Nephron (organoid): ENCODE measurements at regions not wholly inside any gene's neighbourhood (a gene's known extent, or its start where the extent isn't known, plus 50 kb on each side); places are given as distances from the start of the nearest gene placed in this dataset.

Experiments
- H3K27ac Mint-ChIP-seq, 3 experiments: 2 replicates each; pipeline ENCODE4 v1.8.0; 2020; ENCODE audit warnings: mixed read lengths in 3 of 3, mild to moderate bottlenecking in 2 of 3, moderate library complexity in 1 of 3
- H3K27me3 Mint-ChIP-seq: 2 replicates; pipeline ENCODE4 v1.8.0; 2021; ENCODE audit warnings: low read depth, mild to moderate bottlenecking, moderate library complexity, mixed read lengths
- H3K36me3 Mint-ChIP-seq: 2 replicates; pipeline ENCODE4 v1.8.0; 2020; ENCODE audit warnings: low read depth, mixed read lengths
- H3K4me1 Mint-ChIP-seq: 2 replicates; pipeline ENCODE4 v1.8.0; 2020; ENCODE audit warnings: mixed read lengths
- H3K4me3 Mint-ChIP-seq, 3 experiments: 2 replicates each; pipeline ENCODE4 v1.8.0; 2020; ENCODE audit warnings: mild to moderate bottlenecking in 3 of 3, mixed read lengths in 3 of 3, moderate library complexity in 2 of 3
- H3K9me3 Mint-ChIP-seq: 2 replicates; pipeline ENCODE4 v1.8.0; 2020; ENCODE audit warnings: mixed read lengths
- TF ChIP-seq, protein P1 (sequence below), 3 experiments: fragments of 200-600 bp; sonication (generic); IDR thresholded peaks; one replicate each; pipeline ENCODE4 v1.5.0; 2021; ENCODE audit warnings: antibody characterized with exemption in 3 of 3; ENCODE audit not compliant: unreplicated experiment in 3 of 3

GRCh38 chr3:28711293-28711692, 362.7 kb upstream of the AZI2 start:
- H3K4me1 Mint-ChIP-seq = no peaks in the 10 kb centered on the region
- no peak overlapping the region for H3K4me3 Mint-ChIP-seq
- no peaks in the 10 kb centered on the region for H3K27me3 Mint-ChIP-seq
- no peaks in the 10 kb centered on the region for H3K36me3 Mint-ChIP-seq
- no peak overlapping the region for H3K27ac Mint-ChIP-seq
- H3K9me3 Mint-ChIP-seq = no peaks in the 10 kb centered on the region
- TF ChIP-seq, protein P1, sequence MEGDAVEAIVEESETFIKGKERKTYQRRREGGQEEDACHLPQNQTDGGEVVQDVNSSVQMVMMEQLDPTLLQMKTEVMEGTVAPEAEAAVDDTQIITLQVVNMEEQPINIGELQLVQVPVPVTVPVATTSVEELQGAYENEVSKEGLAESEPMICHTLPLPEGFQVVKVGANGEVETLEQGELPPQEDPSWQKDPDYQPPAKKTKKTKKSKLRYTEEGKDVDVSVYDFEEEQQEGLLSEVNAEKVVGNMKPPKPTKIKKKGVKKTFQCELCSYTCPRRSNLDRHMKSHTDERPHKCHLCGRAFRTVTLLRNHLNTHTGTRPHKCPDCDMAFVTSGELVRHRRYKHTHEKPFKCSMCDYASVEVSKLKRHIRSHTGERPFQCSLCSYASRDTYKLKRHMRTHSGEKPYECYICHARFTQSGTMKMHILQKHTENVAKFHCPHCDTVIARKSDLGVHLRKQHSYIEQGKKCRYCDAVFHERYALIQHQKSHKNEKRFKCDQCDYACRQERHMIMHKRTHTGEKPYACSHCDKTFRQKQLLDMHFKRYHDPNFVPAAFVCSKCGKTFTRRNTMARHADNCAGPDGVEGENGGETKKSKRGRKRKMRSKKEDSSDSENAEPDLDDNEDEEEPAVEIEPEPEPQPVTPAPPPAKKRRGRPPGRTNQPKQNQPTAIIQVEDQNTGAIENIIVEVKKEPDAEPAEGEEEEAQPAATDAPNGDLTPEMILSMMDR (IDR thresholded peaks at IDR 0.05; ENCODE audit: unreplicated experiment in 3 of 3) = no peak

- no peak overlapping the region for H3K4me3 Mint-ChIP-seq
- H3K9me3 Mint-ChIP-seq = no peaks in the 10 kb centered on the region
- H3K27ac Mint-ChIP-seq = no peak overlapping the region
- H3K27me3 Mint-ChIP-seq = no peaks in the 10 kb centered on the region
- no peaks in the 10 kb centered on the region for H3K4me1 Mint-ChIP-seq
- no peaks in the 10 kb centered on the region for H3K36me3 Mint-ChIP-seq
- TF ChIP-seq, protein P1 (IDR thresholded peaks at IDR 0.05; ENCODE audit: unreplicated experiment in 3 of 3) = no peak
Observed at GRCh38 chr3:28716939-28717338, 368.3 kb upstream of the AZI2 start.

DNA sequence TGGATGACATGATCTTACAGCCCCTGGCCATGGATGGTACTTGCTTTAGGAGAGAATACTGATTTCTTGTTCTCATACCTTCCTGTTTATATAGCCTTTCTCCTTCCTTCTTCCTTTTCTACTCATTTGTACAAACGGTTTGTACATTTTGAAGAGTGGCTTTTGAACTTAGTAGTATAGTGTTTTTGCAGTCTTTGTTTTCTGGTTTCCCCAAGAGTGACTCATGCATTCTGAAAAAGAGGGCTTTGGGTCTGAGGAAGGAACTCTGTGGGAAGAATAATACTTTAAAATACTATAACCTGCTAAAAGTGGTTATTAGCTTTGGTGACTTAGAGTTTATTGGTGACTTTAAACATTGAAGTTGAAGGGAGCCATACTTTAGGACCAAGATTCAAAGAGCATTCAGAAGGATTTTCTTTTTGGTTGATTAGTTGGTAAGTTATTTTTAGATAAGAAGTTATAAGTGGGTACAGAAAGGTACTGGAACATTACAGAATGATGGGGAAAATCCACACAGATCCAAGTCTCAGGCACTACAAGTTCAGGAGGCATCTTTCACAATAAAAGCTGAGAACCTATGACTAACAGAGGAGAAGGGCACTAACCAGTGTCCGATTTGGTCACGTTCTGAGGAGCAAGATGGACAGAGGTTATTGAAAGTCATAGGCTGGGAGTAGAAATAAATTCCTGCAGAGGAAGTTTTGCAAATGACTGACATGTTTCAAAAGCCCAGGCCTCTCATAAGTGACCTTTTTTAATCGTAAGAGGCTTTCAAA, 369.6 kb upstream of the AZI2 start:
- H3K4me1 Mint-ChIP-seq = no peaks in the 10 kb centered on the region
- H3K9me3 Mint-ChIP-seq = no peaks in the 10 kb centered on the region

DNA sequence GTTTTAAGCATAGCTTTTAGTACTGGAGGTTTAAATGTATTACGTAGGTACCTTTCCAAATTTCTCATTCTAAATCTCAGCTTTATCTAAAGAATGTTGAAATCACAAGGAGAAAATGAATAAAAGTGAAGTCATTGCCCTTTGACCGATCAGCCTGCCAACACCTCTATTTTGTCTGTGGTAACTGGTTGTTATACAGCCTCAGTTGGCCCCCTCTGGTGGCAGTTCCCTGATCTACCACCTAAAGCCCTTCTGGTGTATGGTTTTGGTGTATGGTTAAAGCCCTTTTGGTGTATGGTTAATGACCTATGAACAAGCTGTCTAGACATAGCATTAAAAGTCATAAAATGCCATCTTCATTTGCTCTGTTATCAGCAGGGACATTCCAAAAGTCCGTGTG, 378.2 kb upstream of the AZI2 start:
- H3K4me1 Mint-ChIP-seq = peaks cover 4% of the 10 kb centered on the region
- H3K4me3 Mint-ChIP-seq = no peak overlapping the region
- H3K27me3 Mint-ChIP-seq = no peaks in the 10 kb centered on the region
- no peaks in the 10 kb centered on the region for H3K36me3 Mint-ChIP-seq
- H3K27ac Mint-ChIP-seq = no peak overlapping the region
- TF ChIP-seq, protein P1 (IDR thresholded peaks at IDR 0.05; ENCODE audit: unreplicated experiment in 3 of 3) = peak in 2 of 3 experiments; percentile 10 to 34
- H3K9me3 Mint-ChIP-seq = no peaks in the 10 kb centered on the region

More for the DNA sequence above, 369.6 kb upstream of the AZI2 start:
- TF ChIP-seq, protein P1 (IDR thresholded peaks at IDR 0.05; ENCODE audit: unreplicated experiment in 3 of 3) = no peak
- Mint-ChIP-seq H3K36me3 (no peaks in the 10 kb centered on the region), H3K27me3 (no peaks in the 10 kb centered on the region), H3K27ac (no peak overlapping the region), H3K4me3 (no peak overlapping the region)

DNA sequence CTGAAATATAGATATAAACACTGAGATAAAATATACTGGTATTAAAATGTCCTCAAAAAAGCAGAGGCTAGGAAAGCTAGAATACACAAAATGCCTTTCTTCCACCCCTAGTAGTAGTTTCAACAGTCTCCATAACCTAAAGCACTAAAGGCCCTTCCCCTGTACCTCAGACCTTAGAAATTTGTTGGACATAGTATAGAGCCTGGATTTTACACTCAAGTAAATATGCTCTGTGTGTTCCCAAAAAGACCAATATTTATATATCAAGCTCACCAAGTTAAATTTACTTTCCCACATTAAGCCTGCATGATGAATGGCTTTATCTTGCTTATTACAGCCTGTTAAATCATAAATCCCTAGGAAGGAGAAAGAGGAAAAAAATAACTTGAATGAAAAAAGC, 378.7 kb upstream of the AZI2 start:
- Mint-ChIP-seq H3K27me3 (no peaks in the 10 kb centered on the region), H3K4me3 (no peak overlapping the region)

More for the DNA sequence above, 378.7 kb upstream of the AZI2 start:
- no peaks in the 10 kb centered on the region for H3K36me3 Mint-ChIP-seq
- peaks cover 4% of the 10 kb centered on the region for H3K4me1 Mint-ChIP-seq
- TF ChIP-seq, protein P1 (IDR thresholded peaks at IDR 0.05; ENCODE audit: unreplicated experiment in 3 of 3) = no peak
- peaks cover 2% of the 10 kb centered on the region for H3K9me3 Mint-ChIP-seq
- H3K27ac Mint-ChIP-seq = peak overlapping the region in 2 of 3 experiments; percentile 32 to 42
